ENCODE measurements at regions not wholly inside any gene's neighbourhood (a gene's known extent, or its start where the extent isn't known, plus 50 kb on each side); places are given as distances from the start of the nearest gene placed in this dataset.

DNA sequence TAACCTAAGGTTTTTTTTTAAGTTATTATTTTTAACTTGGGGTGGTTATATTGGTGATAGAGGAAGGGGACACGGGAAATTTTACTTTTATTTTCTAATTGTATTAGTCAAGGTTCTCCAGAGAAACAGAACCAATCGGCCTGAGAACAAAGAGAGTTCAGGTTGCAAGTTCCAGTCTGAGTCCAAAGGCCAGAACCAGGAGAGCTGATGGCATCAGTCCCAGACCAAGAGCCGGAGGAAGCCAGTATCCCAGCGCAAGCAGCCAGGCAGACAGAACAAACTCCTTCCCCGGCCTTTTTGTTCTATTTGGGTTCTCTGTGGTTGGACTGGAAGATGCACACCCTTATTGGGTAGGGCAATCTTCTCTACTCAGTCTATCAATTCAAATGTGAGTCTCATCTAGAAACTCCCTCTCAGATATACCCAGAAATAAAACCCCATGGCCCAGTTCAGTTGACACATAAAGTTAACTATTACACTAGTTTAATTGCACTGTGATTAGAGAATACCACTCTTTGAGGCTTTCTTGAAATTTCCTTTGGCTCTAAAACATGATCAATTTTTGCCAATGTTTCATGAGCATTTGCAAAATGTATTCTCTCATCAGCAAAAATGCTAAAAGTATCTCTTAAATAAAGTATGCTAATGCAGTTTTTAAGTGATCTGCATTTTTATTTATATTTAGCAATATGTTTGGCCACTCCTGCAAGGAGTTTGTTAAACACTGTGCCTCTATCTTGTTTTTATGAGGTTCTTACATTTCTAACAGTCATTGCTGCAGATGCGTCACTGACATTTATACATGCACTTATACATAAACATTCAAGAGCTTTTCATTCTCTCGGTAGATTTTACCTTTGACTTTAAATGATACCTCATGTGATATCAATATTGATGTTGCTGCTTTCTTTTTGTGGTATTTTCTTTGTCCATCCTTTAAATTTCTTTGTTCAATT, 103.2 kb upstream of the SSTR4 start:
- TF ChIP-seq, protein P1, sequence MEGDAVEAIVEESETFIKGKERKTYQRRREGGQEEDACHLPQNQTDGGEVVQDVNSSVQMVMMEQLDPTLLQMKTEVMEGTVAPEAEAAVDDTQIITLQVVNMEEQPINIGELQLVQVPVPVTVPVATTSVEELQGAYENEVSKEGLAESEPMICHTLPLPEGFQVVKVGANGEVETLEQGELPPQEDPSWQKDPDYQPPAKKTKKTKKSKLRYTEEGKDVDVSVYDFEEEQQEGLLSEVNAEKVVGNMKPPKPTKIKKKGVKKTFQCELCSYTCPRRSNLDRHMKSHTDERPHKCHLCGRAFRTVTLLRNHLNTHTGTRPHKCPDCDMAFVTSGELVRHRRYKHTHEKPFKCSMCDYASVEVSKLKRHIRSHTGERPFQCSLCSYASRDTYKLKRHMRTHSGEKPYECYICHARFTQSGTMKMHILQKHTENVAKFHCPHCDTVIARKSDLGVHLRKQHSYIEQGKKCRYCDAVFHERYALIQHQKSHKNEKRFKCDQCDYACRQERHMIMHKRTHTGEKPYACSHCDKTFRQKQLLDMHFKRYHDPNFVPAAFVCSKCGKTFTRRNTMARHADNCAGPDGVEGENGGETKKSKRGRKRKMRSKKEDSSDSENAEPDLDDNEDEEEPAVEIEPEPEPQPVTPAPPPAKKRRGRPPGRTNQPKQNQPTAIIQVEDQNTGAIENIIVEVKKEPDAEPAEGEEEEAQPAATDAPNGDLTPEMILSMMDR (IDR thresholded peaks at IDR 0.05; ENCODE audit: borderline replicate concordance, insufficient read depth, low read depth, low read length), result no peak
- no peak overlapping the region for H3K4me3 ChIP-seq (ENCODE audit: low read depth, low read length)

DNA sequence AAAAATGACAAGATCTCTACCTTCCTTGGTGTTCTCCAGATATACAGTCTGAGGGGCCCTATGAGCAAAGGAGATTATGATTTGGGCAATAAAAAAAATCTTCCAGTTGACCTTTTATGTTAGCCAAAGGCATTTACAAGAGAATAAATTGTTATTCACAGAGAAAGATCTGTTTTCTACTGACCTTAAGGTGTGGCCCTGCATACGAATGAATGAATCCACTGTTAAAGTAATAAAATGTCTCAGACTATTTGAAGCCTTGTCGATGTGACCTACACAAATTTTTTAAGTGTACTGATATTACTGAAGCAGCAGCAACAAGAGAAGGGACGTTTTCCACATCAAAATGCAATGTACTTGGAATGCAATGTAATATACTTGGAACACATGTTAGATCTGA, 95.9 kb upstream of the SSTR4 start:
- TF ChIP-seq, protein P1 (IDR thresholded peaks at IDR 0.05; ENCODE audit: borderline replicate concordance, insufficient read depth, low read depth, low read length), result no peak
- no peak overlapping the region for H3K4me3 ChIP-seq (ENCODE audit: low read depth, low read length)

DNA sequence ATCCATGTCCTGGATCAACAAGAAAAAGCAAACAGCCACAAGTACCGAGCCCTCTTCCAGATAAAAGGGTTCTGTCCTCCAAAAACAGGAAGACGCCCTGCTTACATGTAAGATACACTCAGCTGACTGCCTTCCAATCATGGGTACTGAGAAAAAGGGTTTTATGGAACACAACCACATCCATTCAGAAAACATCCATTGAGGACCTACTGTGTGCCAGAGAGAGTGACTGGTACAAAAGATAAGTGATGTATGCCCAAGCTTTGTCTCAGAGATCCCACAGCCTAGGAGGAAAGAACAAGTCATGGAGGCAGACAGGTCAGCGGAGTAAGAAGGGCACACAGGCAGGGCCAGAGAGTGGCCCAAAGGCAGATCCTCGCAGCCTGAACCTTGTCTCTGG, 94.8 kb upstream of the SSTR4 start:
- TF ChIP-seq, protein P1 (IDR thresholded peaks at IDR 0.05; ENCODE audit: borderline replicate concordance, insufficient read depth, low read depth, low read length), result no peak
- H3K4me3 ChIP-seq (ENCODE audit: low read depth, low read length), result no peak overlapping the region

DNA sequence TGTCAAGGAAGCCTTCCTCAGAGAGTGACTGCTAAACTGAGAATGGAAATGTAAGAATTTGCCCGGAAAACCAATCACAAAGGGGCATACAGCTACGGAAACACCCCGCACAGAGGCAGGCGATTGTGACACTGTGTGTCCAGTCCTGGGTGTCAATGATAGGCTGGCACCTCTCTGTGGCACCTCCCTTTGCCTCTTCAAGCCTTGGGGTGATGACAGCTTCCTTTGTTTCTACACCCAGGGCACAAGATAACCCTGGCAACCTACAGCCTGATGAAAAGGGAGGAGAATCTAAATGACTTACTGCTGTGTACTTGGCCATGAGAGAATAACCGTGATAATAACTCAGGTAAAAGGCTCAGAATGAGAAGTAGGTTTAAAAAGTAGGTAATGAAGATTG, 93.6 kb upstream of the SSTR4 start:
- TF ChIP-seq, protein P1 (IDR thresholded peaks at IDR 0.05; ENCODE audit: borderline replicate concordance, insufficient read depth, low read depth, low read length), result no peak
- H3K4me3 ChIP-seq (ENCODE audit: low read depth, low read length), result no peak overlapping the region

DNA sequence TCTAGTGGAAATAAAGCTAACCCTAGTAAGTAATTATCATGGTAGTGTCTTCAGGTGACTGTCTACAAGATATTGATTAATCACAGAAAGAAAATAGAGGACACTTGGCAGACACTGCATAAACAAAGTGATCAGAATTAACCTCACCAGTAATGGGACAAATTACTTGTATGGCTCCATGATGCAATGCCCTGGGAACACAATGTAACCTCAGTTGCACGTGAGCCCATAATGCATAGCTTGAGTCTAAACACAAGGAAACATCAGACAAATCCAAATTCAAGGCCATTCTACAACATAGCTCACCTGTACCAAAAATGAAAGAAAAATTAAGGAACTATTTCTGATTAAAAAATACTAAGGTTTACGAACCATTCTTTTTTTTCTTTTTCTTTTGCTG, 92.4 kb upstream of the SSTR4 start:
- H3K4me3 ChIP-seq (ENCODE audit: low read depth, low read length), result no peak overlapping the region
- TF ChIP-seq, protein P1 (IDR thresholded peaks at IDR 0.05; ENCODE audit: borderline replicate concordance, insufficient read depth, low read depth, low read length), result no peak

DNA sequence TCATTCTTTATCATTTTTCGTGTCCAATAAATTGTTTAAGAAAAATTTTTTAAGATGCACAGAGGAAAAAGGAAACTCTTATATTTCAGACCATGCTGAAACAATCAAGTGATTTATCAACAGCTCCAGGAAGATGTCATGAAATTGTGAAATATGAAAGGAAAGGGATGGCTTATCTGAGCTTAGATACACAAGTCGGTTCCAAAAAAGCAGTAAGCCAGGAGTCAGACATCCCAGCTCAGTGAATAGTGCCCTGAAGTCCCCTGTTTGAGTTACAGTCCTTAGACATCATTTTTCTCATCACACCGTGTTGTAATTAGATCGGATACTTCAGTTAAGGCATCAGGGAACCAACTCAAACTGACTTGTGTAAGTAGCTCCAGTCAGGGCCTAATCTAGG, 91.0 kb upstream of the SSTR4 start:
- TF ChIP-seq, protein P1 (IDR thresholded peaks at IDR 0.05; ENCODE audit: borderline replicate concordance, insufficient read depth, low read depth, low read length), result no peak
- no peak overlapping the region for H3K4me3 ChIP-seq (ENCODE audit: low read depth, low read length)

DNA sequence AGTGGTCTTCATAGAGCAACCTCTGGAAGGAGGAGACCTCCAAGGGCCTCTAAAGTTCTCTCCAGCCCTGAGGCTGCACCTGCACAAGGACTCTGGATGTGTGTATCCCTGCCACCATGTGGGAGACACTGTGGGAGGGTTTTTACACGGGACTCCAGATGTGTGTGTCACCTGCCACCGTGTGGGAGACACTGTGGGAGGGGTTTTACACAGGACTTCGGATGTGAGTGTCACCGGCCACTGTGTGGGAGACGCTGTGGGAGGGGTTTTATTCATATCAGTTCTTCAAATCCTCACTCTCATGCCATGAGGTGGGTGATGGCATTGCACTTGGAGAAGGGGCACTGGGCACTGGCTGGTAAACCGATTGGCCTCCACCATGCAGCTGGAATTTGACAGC, 90.2 kb upstream of the SSTR4 start:
- no peak overlapping the region for H3K4me3 ChIP-seq (ENCODE audit: low read depth, low read length)

More for the DNA sequence above, 90.2 kb upstream of the SSTR4 start:
- TF ChIP-seq, protein P1 (IDR thresholded peaks at IDR 0.05; ENCODE audit: borderline replicate concordance, insufficient read depth, low read depth, low read length), result no peak

Data from GM12875 (cell line).